SK-N-SH (cell line): ENCODE measurements at regions not wholly inside any gene's neighbourhood (a gene's known extent, or its start where the extent isn't known, plus 50 kb on each side); places are given as distances from the start of the nearest gene placed in this dataset.

Experiments
- CTCF ChIA-PET: fragments of 300-600, 350-600 bp; formaldehyde crosslinking; extraction: SDS; loops from one replicate; lab custom pipeline; 2021; lab: Yijun Ruan, JAX
- POLR2A ChIA-PET: fragments of 350-600 bp; sonication (Branson Sonifier 250); formaldehyde crosslinking; extraction: SDS; loops from one replicate; lab custom pipeline; 2020; ENCODE audit warnings: antibody characterized with exemption, inconsistent platforms; lab: Yijun Ruan, JAX
- DNase-seq: peaks from one replicate; pipeline ENCODE4 v3.0.0; 2012
- H2AFZ ChIP-seq: fragments of 200-600 bp; sonication (generic); 2 replicates; pipeline ENCODE4 v1.8.1; 2016; ENCODE audit warnings: antibody characterized with exemption, mild to moderate bottlenecking, low read depth
- H3F3A ChIP-seq: fragments of 200-600 bp; sonication (generic); replicated peaks from 2 replicates; pipeline ENCODE3; 2016; ENCODE audit warnings: antibody characterized with exemption, mild to moderate bottlenecking; ENCODE audit not compliant: insufficient read depth
- H3K27ac ChIP-seq, 2 experiments: fragments of 200-500 bp in 1 of 2; fragments of 200-600 bp in 1 of 2; sonication (Bioruptor generic) in 1 of 2; sonication (generic), shearing (Covaris generic) in 1 of 2; 2 replicates each; pipeline versions ENCODE4 v1.5.1 to v1.6.1; 2014 to 2016; ENCODE audit warnings: low read depth in 2 of 2, inconsistent platforms in 1 of 2, low read length in 1 of 2, mild to moderate bottlenecking in 1 of 2, mixed read lengths in 1 of 2
- H3K27me3 ChIP-seq: fragments of 200-600 bp; sonication (generic), shearing (Covaris generic); 2 replicates; pipeline ENCODE4 v1.6.1; 2016; ENCODE audit warnings: mixed run types; ENCODE audit not compliant: insufficient read depth
- H3K36me3 ChIP-seq, 2 experiments: fragments of 200-500 bp in 1 of 2; fragments of 200-600 bp in 1 of 2; sonication (Bioruptor generic) in 1 of 2; sonication (generic) in 1 of 2; replicated peaks in 1 of 2; 2 replicates each; pipeline versions ENCODE3 to v1.5.1; 2014 to 2016; ENCODE audit warnings: low read length in 1 of 2, mild to moderate bottlenecking in 1 of 2; ENCODE audit not compliant: insufficient read depth in 2 of 2, control insufficient read depth in 1 of 2
- H3K4me1 ChIP-seq, 2 experiments: fragments of 200-500 bp in 1 of 2; fragments of 200-600 bp in 1 of 2; sonication (Bioruptor generic) in 1 of 2; sonication (generic), shearing (Covaris generic) in 1 of 2; 2 replicates each; pipeline versions ENCODE4 v1.5.1 to v1.6.1; 2014 to 2016; ENCODE audit warnings: low read depth in 1 of 2, low read length in 1 of 2, mixed run types in 1 of 2; ENCODE audit not compliant: insufficient read depth in 2 of 2, control insufficient read depth in 1 of 2
- H3K4me2 ChIP-seq: fragments of 200-600 bp; sonication (generic), shearing (Covaris generic); 2 replicates; pipeline ENCODE4 v1.6.1; 2017; ENCODE audit warnings: mixed run types
- H3K4me3 ChIP-seq, 2 experiments: fragments of 200-500 bp in 1 of 2; fragments of 200-600 bp in 1 of 2; sonication (Bioruptor generic) in 1 of 2; sonication (generic), shearing (Covaris generic) in 1 of 2; 2 replicates each; pipeline versions ENCODE4 v1.5.1 to v1.8.1; 2014 to 2016; ENCODE audit warnings: low read depth in 2 of 2, inconsistent platforms in 1 of 2, low read length in 1 of 2, mild to moderate bottlenecking in 1 of 2, mixed read lengths in 1 of 2, moderate library complexity in 1 of 2
- H3K79me2 ChIP-seq: fragments of 200-600 bp; sonication (generic); 2 replicates; pipeline ENCODE4 v1.8.1; 2017; ENCODE audit warnings: mild to moderate bottlenecking; ENCODE audit not compliant: insufficient read depth
- H3K9ac ChIP-seq: fragments of 200-600 bp; sonication (generic); 2 replicates; pipeline ENCODE4 v1.6.1; 2017; ENCODE audit warnings: mixed run types
- H3K9me2 ChIP-seq: fragments of 200-600 bp; sonication (generic); 2 replicates; pipeline ENCODE4 v1.6.1; 2017; ENCODE audit warnings: mixed run types
- H3K9me3 ChIP-seq: fragments of 200-600 bp; sonication (generic); 2 replicates; pipeline ENCODE4 v1.6.1; 2017; ENCODE audit warnings: mixed run types, mild to moderate bottlenecking, moderate library complexity
- H4K20me1 ChIP-seq: fragments of 200-600 bp; sonication (generic); 2 replicates; pipeline ENCODE4 v1.6.1; 2017; ENCODE audit warnings: mild to moderate bottlenecking, mixed run types; ENCODE audit not compliant: insufficient read depth
- EZH2phosphoT487 ChIP-seq: fragments of 200-600 bp; sonication (generic); IDR thresholded peaks from 2 replicates; pipeline ENCODE4 v1.6.1; 2017; ENCODE audit warnings: low read depth, mixed run types, mild to moderate bottlenecking, antibody characterized with exemption, moderate library complexity, borderline replicate concordance
- IRF3 ChIP-seq: fragments of 150-350 bp; IDR thresholded peaks from 2 replicates; pipeline ENCODE4 v1.6.1; 2016; ENCODE audit warnings: mild to moderate bottlenecking, low read depth, low read length
- JUND ChIP-seq: IDR thresholded peaks from 2 replicates; pipeline ENCODE4 v1.4.0; 2012
- MXI1 ChIP-seq: IDR thresholded peaks from 2 replicates; pipeline ENCODE4 v1.6.1; 2012; ENCODE audit warnings: mild to moderate bottlenecking, low read depth, low read length, improper control_type of control experiment
- PBX3 ChIP-seq: IDR thresholded peaks from 2 replicates; pipeline ENCODE4; 2012
- RAD21 ChIP-seq: IDR thresholded peaks from 2 replicates; pipeline ENCODE4 v1.6.1; 2012; ENCODE audit warnings: mild to moderate bottlenecking, low read length
- RCOR1 ChIP-seq: fragments of 150-350 bp; IDR thresholded peaks from 2 replicates; pipeline ENCODE4 v1.6.1; 2017; ENCODE audit warnings: antibody characterized with exemption, low read length
- RFX5 ChIP-seq: IDR thresholded peaks from 2 replicates; pipeline ENCODE4 v1.6.1; 2012; ENCODE audit warnings: mild to moderate bottlenecking, improper control_type of control experiment, low read length
- SIN3A ChIP-seq: IDR thresholded peaks from 2 replicates; pipeline ENCODE4 v1.6.1; 2012; ENCODE audit warnings: low read depth, mild to moderate bottlenecking, low read length, moderate library complexity, borderline replicate concordance
- TAF1 ChIP-seq: IDR thresholded peaks from 2 replicates; pipeline ENCODE4 v1.6.1; 2012; ENCODE audit warnings: low read depth, mild to moderate bottlenecking, low read length, moderate library complexity, borderline replicate concordance
- TCF12 ChIP-seq: IDR thresholded peaks from 2 replicates; pipeline ENCODE4 v1.4.0; 2012
- TEAD4 ChIP-seq: IDR thresholded peaks from 2 replicates; pipeline ENCODE4 v1.4.0; 2012; ENCODE audit warnings: mild to moderate bottlenecking, borderline replicate concordance; ENCODE audit not compliant: insufficient read depth
- USF2 ChIP-seq: fragments of 150-350 bp; IDR thresholded peaks from 2 replicates; pipeline ENCODE4 v1.6.1; 2017; ENCODE audit warnings: antibody characterized with exemption, low read length, low read depth, borderline replicate concordance
- WGBS: methylation state at CpG from one replicate; pipeline ENCODE4 v1.1.6; 2017; ENCODE audit warnings: low lambda C conversion rate; 5-methylcytosine and 5-hydroxymethylcytosine counted together
- TF ChIP-seq, protein P1 (sequence below): IDR thresholded peaks from 2 replicates; pipeline ENCODE4 v1.4.0; 2012; ENCODE audit warnings: low read depth, borderline replicate concordance
- TF ChIP-seq, protein P2 (sequence below): fragments of 200-600 bp; sonication (generic); IDR thresholded peaks from 2 replicates; pipeline ENCODE4 v1.6.1; 2017; ENCODE audit warnings: antibody characterized with exemption, mild to moderate bottlenecking, moderate library complexity

DNA sequence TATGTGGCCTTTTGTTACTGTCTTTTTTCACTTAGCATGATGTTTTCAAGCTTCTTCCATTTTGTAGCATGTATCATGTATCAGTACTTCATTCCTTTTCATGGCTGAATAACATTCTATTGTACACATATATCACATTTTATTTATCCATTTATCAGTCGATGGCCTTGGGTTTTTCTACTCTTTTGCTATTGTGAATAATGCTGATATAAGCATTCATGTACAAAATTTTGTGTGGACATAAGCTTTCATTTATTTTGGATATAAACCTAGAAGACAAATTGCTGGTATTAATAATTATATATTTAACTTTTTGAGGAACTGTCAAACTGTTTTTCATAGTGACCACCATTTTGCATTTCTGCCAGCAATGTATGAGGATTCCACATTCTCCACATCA lies 201.1 kb downstream of the ACTR3 start:
- Histone ChIP-seq H3K9me2 (no peaks in the 10 kb centered on the region), H3K4me3 (no peak overlapping the region), H3K36me3 (no peaks in the 10 kb centered on the region), H3K9me3 (no peaks in the 10 kb centered on the region; the same call in 1 of the 2 replicates), H3K9ac (no peak overlapping the region), H3K27ac (no peak overlapping the region), H3F3A (no peaks in the 10 kb centered on the region), H4K20me1 (no peaks in the 10 kb centered on the region), H3K4me2 (no peak overlapping the region), H3K27me3 (no peaks in the 10 kb centered on the region), H3K4me1 (no peaks in the 10 kb centered on the region), H3K79me2 (no peaks in the 10 kb centered on the region), H2AFZ (no peak overlapping the region)
- TF ChIP-seq EZH2phosphoT487 (no peak), RCOR1 (no peak), TEAD4 (no peak), RFX5 (no peak), MXI1 (no peak), TCF12 (no peak), SIN3A (no peak), TAF1 (no peak), IRF3 (no peak), USF2 (no peak), JUND (no peak), RAD21 (no peak), PBX3 (no peak)
- TF ChIP-seq, protein P1, sequence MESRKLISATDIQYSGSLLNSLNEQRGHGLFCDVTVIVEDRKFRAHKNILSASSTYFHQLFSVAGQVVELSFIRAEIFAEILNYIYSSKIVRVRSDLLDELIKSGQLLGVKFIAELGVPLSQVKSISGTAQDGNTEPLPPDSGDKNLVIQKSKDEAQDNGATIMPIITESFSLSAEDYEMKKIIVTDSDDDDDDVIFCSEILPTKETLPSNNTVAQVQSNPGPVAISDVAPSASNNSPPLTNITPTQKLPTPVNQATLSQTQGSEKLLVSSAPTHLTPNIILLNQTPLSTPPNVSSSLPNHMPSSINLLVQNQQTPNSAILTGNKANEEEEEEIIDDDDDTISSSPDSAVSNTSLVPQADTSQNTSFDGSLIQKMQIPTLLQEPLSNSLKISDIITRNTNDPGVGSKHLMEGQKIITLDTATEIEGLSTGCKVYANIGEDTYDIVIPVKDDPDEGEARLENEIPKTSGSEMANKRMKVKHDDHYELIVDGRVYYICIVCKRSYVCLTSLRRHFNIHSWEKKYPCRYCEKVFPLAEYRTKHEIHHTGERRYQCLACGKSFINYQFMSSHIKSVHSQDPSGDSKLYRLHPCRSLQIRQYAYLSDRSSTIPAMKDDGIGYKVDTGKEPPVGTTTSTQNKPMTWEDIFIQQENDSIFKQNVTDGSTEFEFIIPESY: no peak
- TF ChIP-seq, protein P2, sequence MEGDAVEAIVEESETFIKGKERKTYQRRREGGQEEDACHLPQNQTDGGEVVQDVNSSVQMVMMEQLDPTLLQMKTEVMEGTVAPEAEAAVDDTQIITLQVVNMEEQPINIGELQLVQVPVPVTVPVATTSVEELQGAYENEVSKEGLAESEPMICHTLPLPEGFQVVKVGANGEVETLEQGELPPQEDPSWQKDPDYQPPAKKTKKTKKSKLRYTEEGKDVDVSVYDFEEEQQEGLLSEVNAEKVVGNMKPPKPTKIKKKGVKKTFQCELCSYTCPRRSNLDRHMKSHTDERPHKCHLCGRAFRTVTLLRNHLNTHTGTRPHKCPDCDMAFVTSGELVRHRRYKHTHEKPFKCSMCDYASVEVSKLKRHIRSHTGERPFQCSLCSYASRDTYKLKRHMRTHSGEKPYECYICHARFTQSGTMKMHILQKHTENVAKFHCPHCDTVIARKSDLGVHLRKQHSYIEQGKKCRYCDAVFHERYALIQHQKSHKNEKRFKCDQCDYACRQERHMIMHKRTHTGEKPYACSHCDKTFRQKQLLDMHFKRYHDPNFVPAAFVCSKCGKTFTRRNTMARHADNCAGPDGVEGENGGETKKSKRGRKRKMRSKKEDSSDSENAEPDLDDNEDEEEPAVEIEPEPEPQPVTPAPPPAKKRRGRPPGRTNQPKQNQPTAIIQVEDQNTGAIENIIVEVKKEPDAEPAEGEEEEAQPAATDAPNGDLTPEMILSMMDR: no peak
- WGBS: 2% methylated on average over 1 of the region's 1 CpG
- POLR2A ChIA-PET: no interaction called here
- CTCF ChIA-PET: no interaction called here
- no peak for DNase-seq
